Astrocyte of the cerebellum (primary cell): ENCODE measurements at regions not wholly inside any gene's neighbourhood (a gene's known extent, or its start where the extent isn't known, plus 50 kb on each side); places are given as distances from the start of the nearest gene placed in this dataset.

Source experiments
- DNase-seq: peaks from one replicate; pipeline ENCODE4 v3.0.0-alpha.2; 2011; ENCODE audit warnings: low read depth
- H3K4me3 ChIP-seq: 2 replicates; pipeline ENCODE4 v1.5.1; 2011; ENCODE audit warnings: mild to moderate bottlenecking, low read depth, low read length, moderate library complexity
- in situ Hi-C: cut with HindIII; loops from 2 replicates; pipeline ENCODE4 v1.10.0; 2017; ENCODE audit warnings: low sequenced_read_pairs
- TF ChIP-seq, protein P1 (sequence below): IDR thresholded peaks from 2 replicates; pipeline ENCODE4 v1.5.1; 2012; ENCODE audit warnings: low read length, low read depth, moderate library complexity, mild to moderate bottlenecking; ENCODE audit errors: missing control alignments

DNA sequence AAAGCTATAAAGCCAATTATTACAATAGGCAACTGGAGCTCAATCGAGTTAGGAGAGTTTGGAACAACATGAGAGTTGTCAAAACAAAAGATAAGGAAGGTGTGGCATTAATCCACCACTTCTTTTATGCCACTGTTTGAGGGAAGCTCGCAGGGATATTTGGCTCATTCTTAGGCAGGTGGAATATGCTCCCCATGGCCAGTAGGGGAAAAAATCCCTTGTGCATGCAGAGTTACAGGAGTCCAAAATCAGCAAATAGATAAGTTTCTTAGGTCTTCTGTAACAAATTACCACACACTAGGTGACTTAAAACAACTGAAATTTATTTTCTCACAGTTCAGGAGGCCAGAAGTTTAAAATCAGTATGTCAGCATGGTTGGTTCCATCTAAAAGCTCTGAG, 135.4 kb upstream of the SYNPR start:
- no peak overlapping the region for H3K4me3 ChIP-seq
- TF ChIP-seq, protein P1, sequence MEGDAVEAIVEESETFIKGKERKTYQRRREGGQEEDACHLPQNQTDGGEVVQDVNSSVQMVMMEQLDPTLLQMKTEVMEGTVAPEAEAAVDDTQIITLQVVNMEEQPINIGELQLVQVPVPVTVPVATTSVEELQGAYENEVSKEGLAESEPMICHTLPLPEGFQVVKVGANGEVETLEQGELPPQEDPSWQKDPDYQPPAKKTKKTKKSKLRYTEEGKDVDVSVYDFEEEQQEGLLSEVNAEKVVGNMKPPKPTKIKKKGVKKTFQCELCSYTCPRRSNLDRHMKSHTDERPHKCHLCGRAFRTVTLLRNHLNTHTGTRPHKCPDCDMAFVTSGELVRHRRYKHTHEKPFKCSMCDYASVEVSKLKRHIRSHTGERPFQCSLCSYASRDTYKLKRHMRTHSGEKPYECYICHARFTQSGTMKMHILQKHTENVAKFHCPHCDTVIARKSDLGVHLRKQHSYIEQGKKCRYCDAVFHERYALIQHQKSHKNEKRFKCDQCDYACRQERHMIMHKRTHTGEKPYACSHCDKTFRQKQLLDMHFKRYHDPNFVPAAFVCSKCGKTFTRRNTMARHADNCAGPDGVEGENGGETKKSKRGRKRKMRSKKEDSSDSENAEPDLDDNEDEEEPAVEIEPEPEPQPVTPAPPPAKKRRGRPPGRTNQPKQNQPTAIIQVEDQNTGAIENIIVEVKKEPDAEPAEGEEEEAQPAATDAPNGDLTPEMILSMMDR: no peak
- no peak for DNase-seq
- in situ Hi-C loops: no loop called here

- TF ChIP-seq, protein P1: no peak
- in situ Hi-C loops: no loop called here
- H3K4me3 ChIP-seq: no peak overlapping the region
- no peak for DNase-seq
These were observed 132.0 kb upstream of the SYNPR start for GRCh38 chr3:63146154-63146553.

- no peak overlapping the region for H3K4me3 ChIP-seq
- TF ChIP-seq, protein P1: no peak
- in situ Hi-C loops: no loop called here
- DNase-seq: no peak
These were observed 127.2 kb upstream of the SYNPR start for GRCh38 chr3:63150880-63151279.

DNA sequence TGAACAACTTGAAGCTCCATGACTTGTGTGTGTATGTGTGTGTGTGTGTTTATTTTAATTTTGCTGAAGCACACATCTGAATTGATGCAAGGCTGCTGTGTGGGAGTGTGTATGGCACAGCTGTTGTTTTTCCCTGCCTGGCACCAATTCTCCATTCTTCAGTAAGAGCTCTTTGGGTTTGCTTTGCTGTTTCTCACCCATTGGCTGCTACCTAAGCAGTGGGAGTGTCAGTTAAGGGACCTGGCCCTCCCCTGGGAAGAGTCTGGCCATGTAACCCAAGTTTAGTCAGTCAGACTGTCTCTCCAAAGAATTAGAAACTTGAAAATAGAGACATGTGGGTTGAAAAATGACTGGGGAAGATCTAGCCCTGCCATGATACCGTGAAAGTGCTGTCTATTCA, 126.2 kb upstream of the SYNPR start:
- in situ Hi-C loops: no loop called here
- no peak for DNase-seq
- H3K4me3 ChIP-seq: no peak overlapping the region
- TF ChIP-seq, protein P1: no peak

- DNase-seq: no peak
- no peak overlapping the region for H3K4me3 ChIP-seq
- TF ChIP-seq, protein P1: no peak
- in situ Hi-C loops: no loop called here
These were observed 118.3 kb upstream of the SYNPR start for GRCh38 chr3:63159764-63160163.

GRCh38 chr3:63167113-63167512, 111.0 kb upstream of the SYNPR start:
- H3K4me3 ChIP-seq: no peak overlapping the region
- DNase-seq: no peak
- TF ChIP-seq, protein P1: no peak
- in situ Hi-C loops: no loop called here

GRCh38 chr3:63168179-63168578, 109.9 kb upstream of the SYNPR start:
- in situ Hi-C loops: no loop called here
- TF ChIP-seq, protein P1: no peak
- no peak for DNase-seq
- no peak overlapping the region for H3K4me3 ChIP-seq
